ENCODE measurements at regions not wholly inside any gene's neighbourhood (a gene's known extent, or its start where the extent isn't known, plus 50 kb on each side); places are given as distances from the start of the nearest gene placed in this dataset.

GRCh38 chr7:42342381-42342780 is 105.4 kb upstream of the GLI3 start:
- no peak overlapping the region for H3K4me3 ChIP-seq (replicated peaks in 1 of 3; ENCODE audit: insufficient read depth in 1 of 3, low read depth in 1 of 3, low read length in 3 of 3)
- no peak overlapping the region for H3K27ac ChIP-seq (ENCODE audit: insufficient read depth, low read depth, low read length)
- H3K9ac ChIP-seq (replicated peaks; ENCODE audit: extremely low read depth, insufficient read depth, low read length) = no peak overlapping the region
- peaks cover 0 to 2% of the 10 kb centered on the region in 2 experiments for H3K27me3 ChIP-seq (ENCODE audit: control insufficient read depth in 2 of 2, insufficient read depth in 2 of 2, low read length in 2 of 2)
- dilution Hi-C loops (cut with MboI; ENCODE audit: extremely low pct_ligation_motif_present, low sequenced_read_pairs) = no loop called here
- no peaks in the 10 kb centered on the region for H3K79me2 ChIP-seq (ENCODE audit: control insufficient read depth, insufficient read depth, low read length)
- no peaks in the 10 kb centered on the region for H3K9me3 ChIP-seq (replicated peaks; ENCODE audit: control insufficient read depth, insufficient read depth, low read length)
- H4K20me1 ChIP-seq (replicated peaks; ENCODE audit: control insufficient read depth, extremely low read depth, insufficient read depth, low read length) = no peaks in the 10 kb centered on the region
- FAIRE-seq (no peak), DNase-seq (ENCODE audit: low read depth, low spot score) (no peak)
- H2AFZ ChIP-seq (ENCODE audit: low read depth, low read length) = no peak overlapping the region
- BruUV-seq (replicated peaks) = no TSS peak
- POLR2A ChIA-PET = no interaction called here
- no peaks in the 10 kb centered on the region for H3K9me1 ChIP-seq (replicated peaks; ENCODE audit: control insufficient read depth, extremely low read depth, insufficient read depth, low read length)
- H3K4me1 ChIP-seq (ENCODE audit: control insufficient read depth, extremely low read depth, insufficient read depth, low read length) = no peaks in the 10 kb centered on the region
- CTCF ChIA-PET = no interaction called here
- TF ChIP-seq POLR2AphosphoS5 (IDR thresholded peaks at IDR 0.05; ENCODE audit: insufficient read depth, low read depth, low read length) (no peak), FOS (IDR thresholded peaks at IDR 0.05; ENCODE audit: borderline replicate concordance, insufficient read depth, low read length) (no peak), CTCF (IDR thresholded peaks at IDR 0.05; ENCODE audit: extremely low read depth in 1 of 2, insufficient read depth in 1 of 2, low read depth in 1 of 2, low read length in 2 of 2) (no peak), MAX (IDR thresholded peaks at IDR 0.05; ENCODE audit: insufficient read depth, insufficient read length) (no peak), POLR2A (IDR thresholded peaks at IDR 0.05; ENCODE audit: low read depth, low read length) (no peak), GATA2 (IDR thresholded peaks at IDR 0.05; ENCODE audit: insufficient read depth, insufficient read length, low read depth, low read length) (no peak), MYC (IDR thresholded peaks at IDR 0.05; ENCODE audit: low read depth, low read length) (no peak), EZH2 (IDR thresholded peaks at IDR 0.05; ENCODE audit: borderline replicate concordance, low read depth, low read length, severe bottlenecking) (no peak), JUN (IDR thresholded peaks at IDR 0.05; ENCODE audit: borderline replicate concordance, insufficient read depth, insufficient read length, low read depth) (no peak)
- H3K36me3 ChIP-seq (ENCODE audit: control insufficient read depth in 2 of 2, extremely low read depth in 1 of 2, insufficient read depth in 2 of 2, low read length in 2 of 2) = no peaks in the 10 kb centered on the region
- H3K4me2 ChIP-seq (ENCODE audit: insufficient read depth, low read length) = no peak overlapping the region
- intact Hi-C loops (cut with micrococcal nuclease) = no loop called here
